Hindlimb muscle (tissue), 1 donor: ENCODE measurements at regions not wholly inside any gene's neighbourhood (a gene's known extent, or its start where the extent isn't known, plus 50 kb on each side); places are given as distances from the start of the nearest gene placed in this dataset.
"Not testable (repeated sequence)": the region's sequence is repeated elsewhere in the genome, so short reads cannot be mapped to it uniquely, and the experiment has no call there.

Source experiments
- DNase-seq: peaks from one replicate; pipeline ENCODE4 v3.0.0-alpha.2; 2013

- not testable (repeated sequence) for DNase-seq
Observed at GRCh38 chr11:67804435-67805252, 130.2 kb upstream of the ALDH3B2 start.

- DNase-seq = not testable (repeated sequence)
Observed at GRCh38 chr11:67803519-67803918, 129.1 kb upstream of the ALDH3B2 start.

GRCh38 chr11:67803055-67803454 is 128.6 kb upstream of the ALDH3B2 start:
- not testable (repeated sequence) for DNase-seq

DNA sequence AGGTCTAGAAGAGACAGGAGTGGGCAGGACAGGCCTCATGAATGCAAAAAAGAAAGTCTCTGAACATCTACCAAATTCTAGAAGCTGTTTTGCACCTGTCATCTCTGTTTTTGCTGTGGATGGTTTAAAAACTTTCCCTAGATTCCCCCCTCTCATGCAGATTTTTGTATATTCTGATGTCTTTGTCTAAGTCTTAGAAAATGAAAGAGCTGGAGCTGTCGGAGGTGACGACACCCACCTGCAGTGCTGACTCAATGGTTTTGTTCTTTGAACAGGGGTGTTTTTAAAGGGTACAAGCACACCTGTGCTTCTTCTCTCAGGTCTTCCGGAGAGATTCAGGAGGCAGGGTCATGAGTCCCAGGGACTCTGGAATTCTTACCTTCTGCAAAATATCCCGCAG is 128.2 kb upstream of the ALDH3B2 start:
- not testable (repeated sequence) for DNase-seq

- not testable (repeated sequence) for DNase-seq
Observed at GRCh38 chr11:67801397-67801796, 127.0 kb upstream of the ALDH3B2 start.

- DNase-seq = not testable (repeated sequence)
Observed at GRCh38 chr11:67800591-67800990, 126.2 kb upstream of the ALDH3B2 start.

DNA sequence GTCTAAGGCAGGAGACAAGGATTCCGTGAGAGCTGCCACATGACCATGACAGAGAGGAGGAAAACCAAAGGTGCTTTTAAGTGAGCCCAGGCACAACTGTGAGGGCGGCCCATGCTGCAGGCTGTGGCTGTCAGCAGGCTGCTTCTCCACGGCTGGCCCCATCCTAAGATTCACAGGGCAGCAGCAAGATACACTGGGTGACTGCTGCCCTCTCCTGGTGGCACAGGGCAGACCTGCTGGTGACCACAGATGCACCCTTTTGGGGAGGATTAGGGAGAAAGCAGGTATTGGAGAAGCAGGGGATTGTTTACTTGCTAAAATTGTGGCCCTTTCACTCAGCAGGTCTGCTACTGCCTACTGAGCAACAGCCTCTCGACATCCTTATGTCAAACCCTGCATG is 125.4 kb upstream of the ALDH3B2 start:
- not testable (repeated sequence) for DNase-seq

GRCh38 chr11:67797726-67798521 is 123.5 kb upstream of the ALDH3B2 start:
- not testable (repeated sequence) for DNase-seq

DNA sequence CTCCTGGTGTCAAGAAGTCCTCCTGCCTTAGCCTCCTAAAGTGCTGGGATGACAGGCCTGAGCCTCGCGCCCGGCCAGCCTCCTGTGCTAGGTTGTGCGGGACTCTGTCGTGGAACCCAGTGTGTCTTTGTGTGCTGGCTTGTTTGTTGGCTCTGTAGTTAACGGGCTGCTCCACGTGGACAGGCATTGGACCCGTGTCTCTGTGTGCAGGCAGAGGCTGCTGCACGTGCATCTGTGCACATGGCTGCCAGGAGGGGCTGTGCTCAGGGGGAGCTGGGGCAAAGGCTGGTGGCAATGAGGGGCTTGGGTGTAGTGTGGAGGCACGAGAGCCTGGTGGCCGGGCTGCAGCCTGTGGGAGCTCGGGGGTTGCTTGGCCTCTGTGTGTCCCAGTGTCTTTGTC is 121.3 kb upstream of the ALDH3B2 start:
- no peak for DNase-seq

- DNase-seq = not testable (repeated sequence)
Observed at GRCh38 chr11:67793750-67794149, 119.3 kb upstream of the ALDH3B2 start.

- DNase-seq = not testable (repeated sequence)
Observed at GRCh38 chr11:67792273-67792990, 118.0 kb upstream of the ALDH3B2 start.

GRCh38 chr11:67791598-67792170 is 117.3 kb upstream of the ALDH3B2 start:
- not testable (repeated sequence) for DNase-seq

GRCh38 chr11:67788341-67788695 is 113.9 kb upstream of the ALDH3B2 start:
- DNase-seq = not testable (repeated sequence)

DNA sequence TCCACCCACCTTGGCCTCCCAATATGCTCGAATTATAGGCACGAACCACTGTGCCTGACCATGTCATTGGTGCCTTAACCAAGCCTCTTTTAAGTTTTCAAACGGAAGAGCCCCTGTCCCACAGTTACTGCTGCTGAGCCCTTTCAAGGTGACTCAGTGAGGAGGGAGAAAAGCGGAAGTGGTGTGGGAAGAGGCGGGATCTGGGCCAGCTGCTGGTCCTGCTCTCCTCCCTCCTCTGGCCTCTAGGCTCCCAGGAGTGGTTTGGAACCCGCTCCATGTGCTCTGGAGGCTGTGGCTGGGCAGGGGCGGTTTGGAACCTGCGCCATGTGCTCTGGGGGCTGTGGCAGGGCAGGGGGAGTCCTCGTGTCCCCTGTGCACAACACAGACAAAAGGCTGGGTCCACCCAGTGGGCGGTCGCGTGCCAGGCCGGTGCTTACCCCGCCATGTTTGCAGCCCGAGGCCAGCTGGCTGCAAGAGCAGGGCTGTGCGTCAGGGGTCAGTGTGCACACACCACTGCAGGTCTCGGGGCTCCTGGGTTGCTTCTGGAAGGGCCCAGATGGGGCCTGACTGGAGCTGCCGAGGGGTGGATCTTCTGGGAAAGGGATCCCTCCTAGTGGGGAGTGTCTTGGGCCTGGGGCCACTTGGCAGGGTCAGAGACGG is 113.4 kb upstream of the ALDH3B2 start:
- not testable (repeated sequence) for DNase-seq

DNA sequence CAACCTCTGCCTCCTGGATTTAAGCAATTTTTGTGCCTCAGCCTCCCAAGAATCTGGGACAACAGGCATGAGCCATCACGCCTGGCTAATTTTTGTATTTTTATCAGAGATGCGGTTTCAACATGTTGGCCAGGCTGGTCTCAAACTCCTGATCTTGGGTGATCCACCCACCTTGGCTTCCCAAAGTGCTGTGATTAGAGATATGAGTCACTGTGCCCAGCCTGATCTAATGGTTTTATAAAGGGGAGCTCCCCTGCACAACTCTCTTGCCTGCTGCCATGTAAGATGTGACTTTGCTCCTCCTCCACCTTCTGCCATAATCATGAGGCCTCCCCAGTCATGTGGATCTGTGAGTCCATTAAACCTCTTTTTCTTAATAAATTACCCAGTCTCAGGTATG is 107.5 kb upstream of the ALDH3B2 start:
- DNase-seq = not testable (repeated sequence)

- not testable (repeated sequence) for DNase-seq
Observed at GRCh38 chr11:67781506-67781905, 107.1 kb upstream of the ALDH3B2 start.

DNA sequence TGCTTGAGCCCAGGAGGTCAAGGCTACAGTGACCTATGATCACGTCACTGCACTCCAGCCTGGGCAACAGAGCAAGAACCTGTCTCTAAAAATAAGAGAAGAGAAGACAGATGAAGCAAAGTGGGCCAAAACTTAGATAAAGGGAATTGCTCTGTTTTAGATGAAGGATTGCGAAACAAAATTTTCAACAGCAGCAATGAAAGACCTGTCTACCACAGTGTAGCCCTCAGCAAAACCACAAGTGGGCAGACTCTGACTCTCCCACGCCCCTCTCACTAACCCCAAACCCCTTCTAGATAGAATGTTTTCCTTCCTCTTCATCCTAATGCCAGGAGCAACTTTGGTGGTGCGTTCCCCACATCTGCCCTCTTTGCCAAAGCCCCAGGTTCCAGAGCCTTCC is 105.6 kb upstream of the ALDH3B2 start:
- no peak for DNase-seq

DNA sequence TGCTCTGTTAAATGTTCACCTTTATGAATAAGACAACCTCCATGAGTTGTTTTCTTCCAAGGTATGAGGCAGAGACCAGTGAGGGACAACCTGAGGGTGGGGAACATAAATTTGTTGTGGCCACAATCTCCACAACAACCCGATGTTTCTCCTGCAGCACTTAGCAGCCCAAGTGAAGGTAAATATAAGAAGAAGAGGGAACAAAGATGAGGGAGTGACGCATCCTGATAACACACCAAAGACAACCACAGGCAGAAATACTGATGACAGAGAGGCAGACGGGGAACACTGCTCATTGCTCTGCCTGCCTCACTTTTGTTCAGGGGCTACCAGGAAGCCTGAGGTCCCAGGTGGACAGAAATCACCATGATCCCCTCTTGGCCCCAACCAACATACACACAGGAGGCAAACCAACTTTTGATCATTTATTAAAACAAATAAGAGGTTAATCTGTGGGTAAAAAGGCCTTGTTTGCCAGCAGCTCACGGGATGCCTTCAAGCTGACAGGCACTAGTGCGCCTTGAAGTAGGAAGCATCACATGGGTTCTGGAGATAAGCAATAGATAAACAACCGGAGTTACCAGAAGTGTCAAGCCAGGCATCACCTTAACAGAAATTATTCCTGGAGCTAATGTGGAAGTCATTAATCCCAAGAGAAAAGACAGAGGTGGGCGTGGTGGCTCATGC is 104.9 kb upstream of the ALDH3B2 start:
- not testable (repeated sequence) for DNase-seq

DNA sequence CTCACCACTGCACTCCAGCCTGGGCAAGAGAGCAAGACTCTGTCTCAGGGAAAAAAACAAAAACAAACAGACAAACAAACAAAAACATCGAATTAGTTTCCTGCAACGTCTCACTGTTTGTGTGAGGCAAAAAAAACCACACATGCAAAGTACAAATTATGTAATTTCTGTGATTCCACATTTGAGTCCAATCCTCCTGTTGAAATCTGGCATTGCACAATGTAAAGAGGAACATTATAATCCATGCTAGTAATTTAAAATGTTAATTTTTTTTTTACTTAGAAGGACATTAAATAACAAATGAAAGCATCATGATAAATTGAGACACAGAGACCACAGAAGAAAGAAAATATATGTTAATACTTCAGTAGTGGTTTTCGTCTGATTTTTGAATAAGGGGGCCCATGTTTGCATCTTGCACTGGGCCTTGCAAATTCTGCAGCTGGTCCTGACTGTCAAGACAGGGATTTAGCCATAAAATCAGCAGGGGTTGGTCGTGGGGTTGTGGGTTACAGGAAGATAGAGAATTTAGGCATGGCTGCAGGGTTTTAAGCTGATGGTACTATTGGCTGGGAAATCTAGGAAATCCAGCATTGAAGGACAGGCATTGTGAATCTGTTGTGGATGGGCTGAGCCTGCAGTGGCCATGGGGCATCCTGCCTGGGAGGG is 102.6 kb upstream of the ALDH3B2 start:
- no peak for DNase-seq

- not testable (repeated sequence) for DNase-seq
Observed at GRCh38 chr11:67774175-67774574, 99.8 kb upstream of the ALDH3B2 start.
